ENCODE measurements at regions not wholly inside any gene's neighbourhood (a gene's known extent, or its start where the extent isn't known, plus 50 kb on each side); places are given as distances from the start of the nearest gene placed in this dataset.

- Mint-ChIP-seq H3K27me3 (ENCODE audit: insufficient read depth, unreplicated experiment) (no peaks in the 10 kb centered on the region), H3K4me1 (ENCODE audit: insufficient read depth, unreplicated experiment) (peaks cover 19% of the 10 kb centered on the region), H3K36me3 (ENCODE audit: insufficient read depth, unreplicated experiment) (no peaks in the 10 kb centered on the region), H3K27ac (ENCODE audit: low read depth, unreplicated experiment) (peak overlapping the region; percentile 79), H3K9me3 (ENCODE audit: unreplicated experiment) (no peaks in the 10 kb centered on the region), H3K4me3 (ENCODE audit: unreplicated experiment) (no peak overlapping the region)
- ChIA-PET POLR2A (interaction anchor here (0.7 kb wide), 1 partner anchor 39 kb away, joined by 4 read pairs; no protein-coding TSS in a partner anchor), CTCF (interaction anchor here (0.6 to 1.0 kb wide), 2 partner anchors 12 to 13 kb away, joined by 3 to 4 read pairs; no protein-coding TSS in a partner anchor)
- TF ChIP-seq CTCF (IDR thresholded peaks at IDR 0.05; ENCODE audit: unreplicated experiment), result no peak
- BruUV-seq (replicated peaks), result TSS peak; percentile 86
- no peak for DNase-seq (ENCODE audit: unreplicated experiment)
- intact Hi-C loops (cut with micrococcal nuclease), result no loop called here
Measured at GRCh38 chr4:4643306-4643705, 101.5 kb upstream of the STX18 start.

GRCh38 chr4:4642496-4643000, 100.7 kb upstream of the STX18 start:
- ChIA-PET POLR2A (no interaction called here), CTCF (interaction anchor here (1.0 kb wide), 1 partner anchor 11 kb away, joined by 3 read pairs; no protein-coding TSS in a partner anchor)
- DNase-seq (ENCODE audit: unreplicated experiment), result no peak
- Mint-ChIP-seq H3K9me3 (ENCODE audit: unreplicated experiment) (no peaks in the 10 kb centered on the region), H3K27ac (ENCODE audit: low read depth, unreplicated experiment) (no peak overlapping the region), H3K36me3 (ENCODE audit: insufficient read depth, unreplicated experiment) (no peaks in the 10 kb centered on the region), H3K4me3 (ENCODE audit: unreplicated experiment) (no peak overlapping the region), H3K4me1 (ENCODE audit: insufficient read depth, unreplicated experiment) (peaks cover 22% of the 10 kb centered on the region), H3K27me3 (ENCODE audit: insufficient read depth, unreplicated experiment) (no peaks in the 10 kb centered on the region)
- no TSS peak for BruUV-seq (replicated peaks)
- TF ChIP-seq CTCF (IDR thresholded peaks at IDR 0.05; ENCODE audit: unreplicated experiment), result no peak
- intact Hi-C loops (cut with micrococcal nuclease), result no loop called here

DNA sequence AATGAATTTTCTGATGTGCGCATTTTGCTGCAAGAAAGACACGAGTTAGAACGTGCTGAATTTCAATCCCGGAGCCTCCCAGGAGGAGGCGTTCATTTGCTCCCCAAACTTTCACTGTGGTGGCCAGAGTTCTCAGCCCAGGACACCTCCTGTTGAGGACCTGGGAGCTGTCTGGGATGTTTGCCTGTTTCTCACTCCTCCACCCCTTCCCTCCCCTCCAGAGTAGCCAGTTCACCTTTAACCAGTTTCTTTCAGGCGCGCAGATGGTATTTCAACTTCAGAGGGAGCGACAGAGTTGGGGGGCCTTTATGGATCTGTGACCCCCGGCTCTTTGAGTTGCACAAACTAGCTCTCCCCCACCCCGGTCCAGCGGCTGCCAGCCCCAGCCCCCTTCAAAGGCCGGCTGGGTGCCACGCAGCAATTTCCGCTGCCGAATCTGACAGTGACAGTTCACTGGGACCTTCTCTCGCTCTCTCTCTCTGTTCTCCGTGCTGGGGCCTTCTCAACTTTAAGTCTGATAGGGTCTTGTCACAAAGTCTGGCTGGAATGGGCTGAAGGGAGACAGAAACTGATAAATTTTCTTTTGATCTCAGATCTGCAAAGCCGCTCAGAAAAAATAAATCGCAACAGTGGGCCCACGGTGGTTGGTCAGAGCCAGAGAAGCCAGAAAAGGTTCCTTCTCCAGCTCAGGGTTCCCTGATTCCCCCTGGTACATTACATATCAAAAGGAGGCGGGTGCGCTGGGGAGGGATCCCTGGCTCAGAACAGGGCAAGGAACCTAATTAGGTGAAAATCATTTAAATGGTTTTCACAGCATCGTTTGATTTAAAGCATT, 100.0 kb upstream of the STX18 start:
- no peak overlapping the region for H3K27ac Mint-ChIP-seq (ENCODE audit: low read depth, unreplicated experiment)
- no peak for TF ChIP-seq CTCF (IDR thresholded peaks at IDR 0.05; ENCODE audit: unreplicated experiment)

DNA sequence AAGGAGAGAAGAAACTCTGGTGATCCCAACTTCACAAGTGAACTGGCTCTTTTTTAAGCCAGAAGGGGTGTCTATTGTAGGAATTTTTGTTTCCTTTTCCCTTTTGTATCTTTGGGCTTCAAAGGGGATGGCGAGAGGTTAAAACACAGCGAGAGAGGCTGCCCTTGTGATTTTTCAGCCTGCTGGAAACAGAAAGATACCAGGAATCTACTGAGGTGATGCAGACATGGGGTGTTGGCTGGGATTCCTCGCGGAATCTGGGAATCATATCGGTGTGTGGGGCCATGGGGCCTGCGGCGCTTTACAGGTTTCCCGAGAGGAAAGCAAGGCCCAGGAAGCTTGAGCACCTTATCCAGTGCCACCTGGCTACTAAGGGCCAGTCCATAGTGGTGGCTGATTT, 99.4 kb upstream of the STX18 start:
- intact Hi-C loops (cut with micrococcal nuclease), result no loop called here
- CTCF ChIA-PET, result no interaction called here
- no peak for DNase-seq (ENCODE audit: unreplicated experiment)
- no peak overlapping the region for H3K27ac Mint-ChIP-seq (ENCODE audit: low read depth, unreplicated experiment)
- POLR2A ChIA-PET, result interaction anchor here (0.7 kb wide), 1 partner anchor 24 kb away, joined by 3 read pairs; no protein-coding TSS in a partner anchor
- H3K27me3 Mint-ChIP-seq (ENCODE audit: insufficient read depth, unreplicated experiment), result no peaks in the 10 kb centered on the region
- TF ChIP-seq CTCF (IDR thresholded peaks at IDR 0.05; ENCODE audit: unreplicated experiment), result no peak
- H3K9me3 Mint-ChIP-seq (ENCODE audit: unreplicated experiment), result no peaks in the 10 kb centered on the region
- no peaks in the 10 kb centered on the region for H3K36me3 Mint-ChIP-seq (ENCODE audit: insufficient read depth, unreplicated experiment)
- peaks cover 24% of the 10 kb centered on the region for H3K4me1 Mint-ChIP-seq (ENCODE audit: insufficient read depth, unreplicated experiment)
- no peak overlapping the region for H3K4me3 Mint-ChIP-seq (ENCODE audit: unreplicated experiment)
- BruUV-seq (replicated peaks), result no TSS peak

More for the DNA sequence above, 100.0 kb upstream of the STX18 start:
- no peaks in the 10 kb centered on the region for H3K27me3 Mint-ChIP-seq (ENCODE audit: insufficient read depth, unreplicated experiment)
- no peaks in the 10 kb centered on the region for H3K36me3 Mint-ChIP-seq (ENCODE audit: insufficient read depth, unreplicated experiment)
- no TSS peak for BruUV-seq (replicated peaks)
- peaks cover 24% of the 10 kb centered on the region for H3K4me1 Mint-ChIP-seq (ENCODE audit: insufficient read depth, unreplicated experiment)
- ChIA-PET POLR2A (interaction anchor here (0.5 to 0.7 kb wide), 2 partner anchors 14 to 191 kb away, joined by 3 read pairs; no protein-coding TSS in a partner anchor), CTCF (no interaction called here)
- no peaks in the 10 kb centered on the region for H3K9me3 Mint-ChIP-seq (ENCODE audit: unreplicated experiment)
- no peak overlapping the region for H3K4me3 Mint-ChIP-seq (ENCODE audit: unreplicated experiment)
- DNase-seq (ENCODE audit: unreplicated experiment), result no peak
- intact Hi-C loops (cut with micrococcal nuclease), result no loop called here

All from MCF 10A (cell line).